Globus pallidus (tissue), 1 donor: ENCODE measurements at regions not wholly inside any gene's neighbourhood (a gene's known extent, or its start where the extent isn't known, plus 50 kb on each side); places are given as distances from the start of the nearest gene placed in this dataset.
"Not testable (repeated sequence)": the region's sequence is repeated elsewhere in the genome, so short reads cannot be mapped to it uniquely, and the experiment has no call there.

Source experiments
- DNase-seq: peaks from one replicate; pipeline ENCODE4 v3.0.0-alpha.2; 2015; ENCODE audit warnings: low spot score

GRCh38 chr16:52234626-52235025 lies 312.3 kb downstream of the TOX3 start:
- no peak for DNase-seq

GRCh38 chr16:52229471-52229870 lies 317.5 kb downstream of the TOX3 start:
- DNase-seq = no peak

- DNase-seq = no peak
Observed at GRCh38 chr16:52227851-52228250, 319.1 kb downstream of the TOX3 start.

GRCh38 chr16:52212841-52213240 lies 334.1 kb downstream of the TOX3 start:
- no peak for DNase-seq

GRCh38 chr16:52209227-52209626 lies 337.7 kb downstream of the TOX3 start:
- DNase-seq = no peak

- DNase-seq = no peak
Observed at GRCh38 chr16:52203096-52203495, 343.8 kb downstream of the TOX3 start.

GRCh38 chr16:52193441-52193840 lies 353.5 kb downstream of the TOX3 start:
- DNase-seq = no peak

- DNase-seq = peak; percentile 69
Observed at GRCh38 chr16:52191531-52192134, 355.3 kb downstream of the TOX3 start.

- DNase-seq = no peak
Observed at GRCh38 chr16:52184336-52184735, 362.6 kb downstream of the TOX3 start.

- DNase-seq = no peak
Observed at GRCh38 chr16:52182840-52183239, 364.1 kb downstream of the TOX3 start.

- no peak for DNase-seq
Observed at GRCh38 chr16:52174168-52174567, 372.8 kb downstream of the TOX3 start.

- DNase-seq = no peak
Observed at GRCh38 chr16:52171481-52171880, 375.5 kb downstream of the TOX3 start.

- no peak for DNase-seq
Observed at GRCh38 chr16:52167328-52167727, 379.6 kb downstream of the TOX3 start.

- no peak for DNase-seq
Observed at GRCh38 chr16:52165961-52166360, 381.0 kb downstream of the TOX3 start.

- DNase-seq = no peak
Observed at GRCh38 chr16:52149003-52149402, 397.9 kb downstream of the TOX3 start.

GRCh38 chr16:52141871-52142270 lies 405.1 kb downstream of the TOX3 start:
- DNase-seq = no peak

GRCh38 chr16:52128361-52128760 lies 418.6 kb downstream of the TOX3 start:
- peak; percentile 46 for DNase-seq

- DNase-seq = no peak
Observed at GRCh38 chr16:52123842-52124241, 423.1 kb downstream of the TOX3 start.

- no peak for DNase-seq
Observed at GRCh38 chr16:52123061-52123839, 423.7 kb downstream of the TOX3 start.

GRCh38 chr16:52117171-52117570 lies 429.8 kb downstream of the TOX3 start:
- no peak for DNase-seq

GRCh38 chr16:52114379-52114778 lies 432.6 kb downstream of the TOX3 start:
- no peak for DNase-seq

GRCh38 chr16:52113533-52114183 lies 433.3 kb downstream of the TOX3 start:
- no peak for DNase-seq

- not testable (repeated sequence) for DNase-seq
Observed at GRCh38 chr16:52104993-52105392, 441.9 kb downstream of the TOX3 start.
